Ishikawa (cell line): ENCODE measurements at regions not wholly inside any gene's neighbourhood (a gene's known extent, or its start where the extent isn't known, plus 50 kb on each side); places are given as distances from the start of the nearest gene placed in this dataset.

Experiments
- CEBPB ChIP-seq: IDR thresholded peaks from 2 replicates; pipeline ENCODE4 v1.6.1; 2012
- CREB1 ChIP-seq: IDR thresholded peaks from 2 replicates; pipeline ENCODE4 v1.6.1; 2012; ENCODE audit warnings: low read depth
- EGR1 ChIP-seq: IDR thresholded peaks from 2 replicates; pipeline ENCODE4 v1.6.1; 2012
- EP300 ChIP-seq: IDR thresholded peaks from 2 replicates; pipeline ENCODE4 v1.6.1; 2012; ENCODE audit warnings: borderline replicate concordance
- FOXM1 ChIP-seq: IDR thresholded peaks from 2 replicates; pipeline ENCODE4 v1.6.1; 2012; ENCODE audit warnings: low read depth, borderline replicate concordance
- NFIC ChIP-seq: IDR thresholded peaks from 2 replicates; pipeline ENCODE4 v1.6.1; 2012
- RAD21 ChIP-seq: IDR thresholded peaks from 2 replicates; pipeline ENCODE4 v1.6.1; 2012; ENCODE audit warnings: low read depth
- TAF1 ChIP-seq: IDR thresholded peaks from 2 replicates; pipeline ENCODE4 v1.6.1; 2012; ENCODE audit warnings: low read depth, mild to moderate bottlenecking
- TCF12 ChIP-seq: IDR thresholded peaks from 2 replicates; pipeline ENCODE4 v1.6.1; 2012; ENCODE audit warnings: low read depth
- TEAD4 ChIP-seq: IDR thresholded peaks from 2 replicates; pipeline ENCODE4 v1.6.1; 2012
- YY1 ChIP-seq: IDR thresholded peaks from 2 replicates; pipeline ENCODE4 v1.6.1; 2012; ENCODE audit warnings: low read depth
- ZBTB7A ChIP-seq: IDR thresholded peaks from 2 replicates; pipeline ENCODE4 v1.6.1; 2012; ENCODE audit warnings: low read depth
- TF ChIP-seq, protein P1 (sequence below): IDR thresholded peaks from 2 replicates; pipeline ENCODE4 v1.6.1; 2012; ENCODE audit warnings: low read depth, mild to moderate bottlenecking
- TF ChIP-seq, protein P2 (sequence below): IDR thresholded peaks from 2 replicates; pipeline ENCODE4 v1.6.1; 2012
- TF ChIP-seq, protein P3 (sequence below): IDR thresholded peaks from 2 replicates; pipeline ENCODE4 v1.6.1; 2012

DNA sequence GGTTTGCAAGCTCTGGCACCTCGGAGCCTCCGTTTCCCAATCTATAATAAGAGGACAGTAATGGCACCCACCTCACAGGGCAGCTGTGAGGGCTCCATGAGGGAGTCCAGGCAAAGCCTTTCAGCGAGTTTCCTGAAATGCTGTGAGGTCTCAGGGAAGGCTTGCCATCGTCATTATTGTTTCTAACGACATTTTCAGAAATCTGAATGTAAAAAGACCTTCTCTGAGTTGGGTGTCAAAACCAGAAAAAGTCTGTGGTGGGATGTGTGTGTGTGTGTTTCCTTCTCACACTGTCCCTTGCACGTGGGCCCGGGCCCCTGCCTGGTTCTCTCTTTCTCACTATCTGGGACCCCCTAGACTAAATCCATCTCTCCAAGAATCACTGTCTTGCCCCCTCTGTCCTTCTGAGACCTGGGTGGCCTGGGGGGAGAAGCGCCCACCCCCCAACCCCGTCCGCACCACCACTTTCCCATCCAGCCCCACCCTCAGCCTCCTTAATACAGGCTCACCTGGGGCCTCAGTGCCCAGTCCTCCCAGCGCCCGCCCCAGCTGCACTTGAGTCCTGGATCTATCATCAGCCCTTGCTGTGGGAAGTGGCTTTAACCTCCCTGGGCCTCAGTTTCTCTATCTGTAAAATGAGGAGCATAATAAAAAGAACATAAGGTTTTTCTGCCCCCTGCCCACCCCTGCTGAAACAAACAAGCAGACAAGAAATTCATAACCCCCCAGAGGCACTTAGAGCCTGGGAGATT lies 180.3 kb downstream of the C9orf50 start:
- no peak for TF ChIP-seq TEAD4
- no peak for TF ChIP-seq TAF1
- no peak for TF ChIP-seq FOXM1
- no peak for TF ChIP-seq ZBTB7A
- no peak for TF ChIP-seq RAD21
- no peak for TF ChIP-seq EGR1

DNA sequence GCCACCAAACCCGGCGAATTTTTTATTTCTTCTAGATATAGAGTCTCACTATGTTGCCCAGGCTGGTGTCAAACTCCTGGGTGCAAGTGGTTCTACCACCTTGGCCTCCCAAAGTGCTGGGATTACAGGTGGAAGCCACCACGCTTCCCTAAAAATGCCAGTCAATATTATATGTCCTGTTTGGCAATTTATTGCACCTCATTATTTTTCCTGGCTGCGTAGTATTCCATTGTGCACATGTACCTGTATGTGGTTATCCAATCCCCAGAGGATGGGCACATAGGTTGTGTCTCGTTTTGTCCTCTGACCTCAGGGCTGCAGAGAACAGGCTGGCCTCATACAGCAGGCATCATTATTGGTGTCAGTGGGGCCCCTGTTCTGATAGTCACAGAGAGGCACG lies 181.7 kb downstream of the C9orf50 start:
- TF ChIP-seq, protein P1, sequence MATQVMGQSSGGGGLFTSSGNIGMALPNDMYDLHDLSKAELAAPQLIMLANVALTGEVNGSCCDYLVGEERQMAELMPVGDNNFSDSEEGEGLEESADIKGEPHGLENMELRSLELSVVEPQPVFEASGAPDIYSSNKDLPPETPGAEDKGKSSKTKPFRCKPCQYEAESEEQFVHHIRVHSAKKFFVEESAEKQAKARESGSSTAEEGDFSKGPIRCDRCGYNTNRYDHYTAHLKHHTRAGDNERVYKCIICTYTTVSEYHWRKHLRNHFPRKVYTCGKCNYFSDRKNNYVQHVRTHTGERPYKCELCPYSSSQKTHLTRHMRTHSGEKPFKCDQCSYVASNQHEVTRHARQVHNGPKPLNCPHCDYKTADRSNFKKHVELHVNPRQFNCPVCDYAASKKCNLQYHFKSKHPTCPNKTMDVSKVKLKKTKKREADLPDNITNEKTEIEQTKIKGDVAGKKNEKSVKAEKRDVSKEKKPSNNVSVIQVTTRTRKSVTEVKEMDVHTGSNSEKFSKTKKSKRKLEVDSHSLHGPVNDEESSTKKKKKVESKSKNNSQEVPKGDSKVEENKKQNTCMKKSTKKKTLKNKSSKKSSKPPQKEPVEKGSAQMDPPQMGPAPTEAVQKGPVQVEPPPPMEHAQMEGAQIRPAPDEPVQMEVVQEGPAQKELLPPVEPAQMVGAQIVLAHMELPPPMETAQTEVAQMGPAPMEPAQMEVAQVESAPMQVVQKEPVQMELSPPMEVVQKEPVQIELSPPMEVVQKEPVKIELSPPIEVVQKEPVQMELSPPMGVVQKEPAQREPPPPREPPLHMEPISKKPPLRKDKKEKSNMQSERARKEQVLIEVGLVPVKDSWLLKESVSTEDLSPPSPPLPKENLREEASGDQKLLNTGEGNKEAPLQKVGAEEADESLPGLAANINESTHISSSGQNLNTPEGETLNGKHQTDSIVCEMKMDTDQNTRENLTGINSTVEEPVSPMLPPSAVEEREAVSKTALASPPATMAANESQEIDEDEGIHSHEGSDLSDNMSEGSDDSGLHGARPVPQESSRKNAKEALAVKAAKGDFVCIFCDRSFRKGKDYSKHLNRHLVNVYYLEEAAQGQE: no peak
- no peak for TF ChIP-seq YY1
- no peak for TF ChIP-seq EP300
- TF ChIP-seq RAD21: no peak
- TF ChIP-seq, protein P2, sequence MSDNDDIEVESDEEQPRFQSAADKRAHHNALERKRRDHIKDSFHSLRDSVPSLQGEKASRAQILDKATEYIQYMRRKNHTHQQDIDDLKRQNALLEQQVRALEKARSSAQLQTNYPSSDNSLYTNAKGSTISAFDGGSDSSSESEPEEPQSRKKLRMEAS: no peak
- no peak for TF ChIP-seq ZBTB7A
- TF ChIP-seq CREB1: no peak
- TF ChIP-seq FOXM1: no peak
- TF ChIP-seq, protein P3, sequence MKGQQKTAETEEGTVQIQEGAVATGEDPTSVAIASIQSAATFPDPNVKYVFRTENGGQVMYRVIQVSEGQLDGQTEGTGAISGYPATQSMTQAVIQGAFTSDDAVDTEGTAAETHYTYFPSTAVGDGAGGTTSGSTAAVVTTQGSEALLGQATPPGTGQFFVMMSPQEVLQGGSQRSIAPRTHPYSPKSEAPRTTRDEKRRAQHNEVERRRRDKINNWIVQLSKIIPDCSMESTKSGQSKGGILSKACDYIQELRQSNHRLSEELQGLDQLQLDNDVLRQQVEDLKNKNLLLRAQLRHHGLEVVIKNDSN: no peak
- TF ChIP-seq TEAD4: no peak
- TF ChIP-seq EGR1: no peak
- no peak for TF ChIP-seq TCF12
- TF ChIP-seq NFIC: no peak

- TF ChIP-seq CEBPB: no peak
- TF ChIP-seq, protein P3: 0 out of 2 replicates have a peak, but pooled peaks have one; percentile 17
Observed at GRCh38 chr9:129437626-129438323, 183.1 kb downstream of the C9orf50 start.

DNA sequence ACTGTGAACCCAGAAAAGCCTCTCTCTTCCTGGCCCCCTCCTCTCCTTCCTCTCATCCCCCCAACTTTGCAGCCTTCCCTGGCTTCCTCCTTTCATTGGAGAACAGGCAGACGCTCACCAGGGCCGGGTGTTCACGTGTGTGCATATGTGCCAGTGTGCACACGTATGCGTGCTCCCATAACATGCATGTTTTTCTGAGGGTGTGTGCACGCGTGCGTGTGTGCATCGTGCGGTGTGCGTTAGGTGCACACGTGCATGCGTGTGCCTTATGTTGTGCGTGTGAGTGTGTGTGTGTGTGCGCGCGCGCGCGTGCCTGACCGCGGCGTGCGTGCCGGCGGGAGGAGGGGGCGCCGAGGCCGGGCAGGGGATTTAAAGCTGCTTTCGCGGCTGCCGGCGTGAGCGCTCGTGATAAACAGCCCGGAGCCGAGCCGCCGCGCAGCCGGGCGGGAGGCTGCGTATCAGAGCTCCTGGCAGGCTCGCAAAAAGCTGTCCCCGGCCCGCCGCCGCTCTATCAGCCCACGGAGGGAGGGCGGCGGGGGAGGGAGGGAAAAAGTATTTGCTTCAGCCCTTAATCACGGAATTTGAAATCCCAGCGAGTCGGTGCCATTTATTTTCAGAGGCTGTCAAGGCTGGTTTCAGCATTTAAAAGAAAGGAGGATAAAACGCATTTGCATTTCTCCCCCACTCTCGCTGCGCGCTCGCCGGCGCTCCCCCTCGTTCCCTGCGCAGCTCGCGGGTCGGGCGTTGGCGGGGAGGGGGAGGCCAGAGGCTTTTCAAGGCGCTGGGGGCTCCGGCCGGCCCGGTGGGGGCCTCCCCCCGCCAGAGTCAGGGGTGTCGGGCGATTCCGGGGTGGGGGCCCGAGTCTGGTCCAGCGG lies 183.9 kb downstream of the C9orf50 start:
- TF ChIP-seq RAD21 (0 out of 2 replicates have a peak, but pooled peaks have one; percentile 2), EP300 (no peak), NFIC (peak; percentile 33; the same call in 1 of the 2 replicates), EGR1 (0 out of 2 replicates have a peak, but pooled peaks have one; percentile 22), CREB1 (no peak), TAF1 (0 out of 2 replicates have a peak, but pooled peaks have one; percentile 38), TCF12 (peak; percentile 68)
- TF ChIP-seq, protein P2: peak; percentile 82

DNA sequence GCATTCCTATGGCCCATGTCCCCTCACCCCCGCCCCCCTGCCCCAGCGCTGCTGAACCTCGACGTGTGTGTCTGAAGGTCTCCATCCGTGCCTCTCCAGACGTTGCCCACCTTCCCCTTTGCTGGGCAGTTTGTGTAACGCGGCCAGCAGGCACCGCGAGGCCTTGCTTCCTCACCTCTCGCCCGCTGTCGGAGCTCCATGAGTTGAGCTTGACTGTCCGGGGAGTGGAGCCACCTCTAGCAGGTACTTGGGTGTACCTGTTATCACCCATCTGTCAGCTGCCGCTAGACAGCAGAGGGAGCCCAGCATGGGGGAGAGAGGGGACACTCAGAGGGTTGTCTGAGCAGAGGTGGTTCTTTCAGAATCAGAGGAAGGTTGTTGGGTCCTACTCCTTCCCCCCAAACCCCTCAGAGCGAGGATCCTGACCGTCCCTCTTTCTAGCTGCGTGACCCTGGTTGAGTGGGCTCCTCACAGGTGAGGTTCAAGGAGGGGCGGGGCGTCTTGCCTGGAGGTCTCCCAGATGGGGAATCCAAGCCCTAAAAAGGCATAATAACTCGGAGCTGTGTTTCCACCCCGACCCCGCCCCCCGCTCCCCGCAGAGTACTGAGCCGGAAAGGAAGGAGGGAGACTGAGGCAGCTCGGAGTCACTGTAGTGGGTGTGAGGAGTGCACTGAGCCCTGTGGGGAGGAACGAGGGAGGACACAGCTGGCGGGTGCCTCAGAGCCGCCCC lies 184.7 kb downstream of the C9orf50 start:
- TF ChIP-seq NFIC (no peak), FOXM1 (no peak), TAF1 (no peak), EGR1 (no peak), EP300 (no peak), RAD21 (no peak), TEAD4 (no peak), ZBTB7A (no peak; the same call in 1 of the 2 replicates), CEBPB (no peak), CREB1 (no peak), TCF12 (no peak), YY1 (no peak)
- TF ChIP-seq, protein P3: no peak
- TF ChIP-seq, protein P2: no peak
- TF ChIP-seq, protein P1: no peak
